Body of pancreas (tissue), 4 donors: ENCODE measurements at regions not wholly inside any gene's neighbourhood (a gene's known extent, or its start where the extent isn't known, plus 50 kb on each side); places are given as distances from the start of the nearest gene placed in this dataset.
"Not testable (repeated sequence)": the region's sequence is repeated elsewhere in the genome, so short reads cannot be mapped to it uniquely, and the experiment has no call there.

Experiments
- ATAC-seq: fragments of 150-250 bp; one replicate; pipeline ENCODE4 v1.9.1; 2016
- DNase-seq, 4 donors: peaks; one replicate each; pipeline ENCODE4 v3.0.0-alpha.2; 2019
- H3K27ac ChIP-seq, 4 donors: fragments of 200-600 bp; sonication (generic); 1 replicate in 3 of 4; 2 replicates in 1 of 4; pipeline versions ENCODE4 v1.5.1 to v1.6.1; 2016 to 2019; ENCODE audit warnings: mild to moderate bottlenecking in 1 of 4, mixed read lengths in 1 of 4, moderate library complexity in 1 of 4
- H3K27me3 ChIP-seq, 2 donors: fragments of 200-600 bp; sonication (generic); one replicate each; pipeline ENCODE4 v1.6.0; 2016; ENCODE audit warnings: mild to moderate bottlenecking in 1 of 2
- H3K36me3 ChIP-seq, 2 donors: fragments of 200-600 bp; sonication (generic); replicated peaks in 1 of 2; 2 replicates each; pipeline ENCODE4 v1.5.1; 2016; ENCODE audit warnings: low read depth in 2 of 2; ENCODE audit not compliant: insufficient read depth in 1 of 2
- H3K4me1 ChIP-seq: fragments of 200-600 bp; sonication (generic); one replicate; pipeline ENCODE4 v1.6.0; 2016
- H3K4me3 ChIP-seq, 2 donors: fragments of 200-600 bp; sonication (generic); 1 replicate in 1 of 2; 2 replicates in 1 of 2; pipeline ENCODE4 v1.5.1; 2016 to 2019
- H3K9me3 ChIP-seq, 3 donors: fragments of 200-600 bp; sonication (generic); 1 replicate in 2 of 3; 2 replicates in 1 of 3; pipeline ENCODE4 v1.5.1; 2016
- POLR2A ChIP-seq, 3 donors: fragments of 450-650 bp; IDR thresholded peaks; one replicate each; pipeline ENCODE4 v1.6.1; 2016; ENCODE audit warnings: antibody characterized with exemption in 3 of 3, mild to moderate bottlenecking in 2 of 3
- whole genome bisulfite sequencing, 2 donors: methylation state at CpG; one replicate each; pipeline ENCODE4 v1.1.5; 2017; 5-methylcytosine and 5-hydroxymethylcytosine counted together
- intact Hi-C: fragments of 100-400 bp; cut with DNase I; formaldehyde crosslinking; loops from one replicate; pipeline ENCODE4 v1.15.1; 2023
- TF ChIP-seq, protein P1 (sequence below), 7 experiments: fragments of 450-650 bp in 4 of 7; fragments of 200-600 bp in 3 of 7; sonication (generic) in 3 of 7; IDR thresholded peaks; one replicate each; pipeline ENCODE4 v1.5.1; 2016 to 2019; ENCODE audit warnings: antibody characterized with exemption in 7 of 7

DNA sequence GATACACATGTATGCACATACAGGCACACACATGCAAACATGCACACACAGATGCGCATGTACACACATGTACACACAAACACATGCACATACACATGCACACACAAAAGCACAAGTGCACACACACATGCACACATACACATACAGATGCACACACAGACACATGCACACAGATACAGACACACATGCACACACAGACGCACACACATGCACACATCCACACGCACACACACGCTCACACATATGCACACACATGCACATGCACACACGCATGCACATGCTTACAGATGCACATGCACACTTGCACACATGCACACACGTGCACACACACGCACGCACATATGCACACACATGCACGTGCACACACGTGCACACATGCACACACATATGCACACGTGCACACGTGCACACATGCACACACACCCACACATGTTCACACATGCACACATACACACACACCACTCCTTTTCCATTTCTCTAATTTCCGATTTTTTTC lies 283.8 kb upstream of the FRG2C start:
- intact Hi-C loops = no loop called here
- 87 to 88% methylated on average over 12 to 13 of the region's 13 CpGs for WGBS, 2 donors

DNA sequence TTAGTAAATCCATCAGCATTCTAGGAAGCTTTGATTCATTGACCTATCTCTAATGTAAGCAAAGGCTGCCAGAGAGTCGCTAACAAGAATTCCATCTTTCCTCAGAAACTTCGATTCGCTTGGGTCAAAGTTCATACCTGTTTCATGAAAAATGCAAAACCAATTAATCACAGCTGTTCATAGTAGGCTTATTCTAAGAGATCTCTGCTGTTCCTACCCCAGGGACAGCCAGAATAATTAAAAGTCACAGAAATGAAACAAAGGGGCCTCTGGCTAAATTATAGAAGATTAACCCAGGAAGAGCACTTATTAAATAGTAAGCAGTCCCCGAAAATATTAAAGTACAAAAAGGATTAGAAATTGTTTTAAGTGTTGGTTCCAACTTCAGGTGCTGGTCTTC lies 280.1 kb upstream of the FRG2C start:
- H3K36me3 ChIP-seq, H3K27me3 ChIP-seq, H3K4me1 ChIP-seq, H3K9me3 ChIP-seq, ATAC-seq, intact Hi-C loops, H3K4me3 ChIP-seq, DNase-seq, H3K27ac ChIP-seq: not testable (repeated sequence)
- WGBS, 2 donors = 33 to 52% methylated on average over 4 of the region's 4 CpGs

More for the DNA sequence above, 283.8 kb upstream of the FRG2C start:
- Histone ChIP-seq H3K4me1 (no peaks in the 10 kb centered on the region), H3K27me3 (no peaks in the 10 kb centered on the region), H3K4me3 (no peak overlapping the region), H3K36me3 (no peaks in the 10 kb centered on the region), H3K27ac (no peak overlapping the region), H3K9me3 (no peaks in the 10 kb centered on the region)
- TF ChIP-seq, protein P1, sequence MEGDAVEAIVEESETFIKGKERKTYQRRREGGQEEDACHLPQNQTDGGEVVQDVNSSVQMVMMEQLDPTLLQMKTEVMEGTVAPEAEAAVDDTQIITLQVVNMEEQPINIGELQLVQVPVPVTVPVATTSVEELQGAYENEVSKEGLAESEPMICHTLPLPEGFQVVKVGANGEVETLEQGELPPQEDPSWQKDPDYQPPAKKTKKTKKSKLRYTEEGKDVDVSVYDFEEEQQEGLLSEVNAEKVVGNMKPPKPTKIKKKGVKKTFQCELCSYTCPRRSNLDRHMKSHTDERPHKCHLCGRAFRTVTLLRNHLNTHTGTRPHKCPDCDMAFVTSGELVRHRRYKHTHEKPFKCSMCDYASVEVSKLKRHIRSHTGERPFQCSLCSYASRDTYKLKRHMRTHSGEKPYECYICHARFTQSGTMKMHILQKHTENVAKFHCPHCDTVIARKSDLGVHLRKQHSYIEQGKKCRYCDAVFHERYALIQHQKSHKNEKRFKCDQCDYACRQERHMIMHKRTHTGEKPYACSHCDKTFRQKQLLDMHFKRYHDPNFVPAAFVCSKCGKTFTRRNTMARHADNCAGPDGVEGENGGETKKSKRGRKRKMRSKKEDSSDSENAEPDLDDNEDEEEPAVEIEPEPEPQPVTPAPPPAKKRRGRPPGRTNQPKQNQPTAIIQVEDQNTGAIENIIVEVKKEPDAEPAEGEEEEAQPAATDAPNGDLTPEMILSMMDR (IDR thresholded peaks at IDR 0.05) = no peak
- no peak for TF ChIP-seq POLR2A (IDR thresholded peaks at IDR 0.05)
- ATAC-seq (no peak), DNase-seq (no peak)

DNA sequence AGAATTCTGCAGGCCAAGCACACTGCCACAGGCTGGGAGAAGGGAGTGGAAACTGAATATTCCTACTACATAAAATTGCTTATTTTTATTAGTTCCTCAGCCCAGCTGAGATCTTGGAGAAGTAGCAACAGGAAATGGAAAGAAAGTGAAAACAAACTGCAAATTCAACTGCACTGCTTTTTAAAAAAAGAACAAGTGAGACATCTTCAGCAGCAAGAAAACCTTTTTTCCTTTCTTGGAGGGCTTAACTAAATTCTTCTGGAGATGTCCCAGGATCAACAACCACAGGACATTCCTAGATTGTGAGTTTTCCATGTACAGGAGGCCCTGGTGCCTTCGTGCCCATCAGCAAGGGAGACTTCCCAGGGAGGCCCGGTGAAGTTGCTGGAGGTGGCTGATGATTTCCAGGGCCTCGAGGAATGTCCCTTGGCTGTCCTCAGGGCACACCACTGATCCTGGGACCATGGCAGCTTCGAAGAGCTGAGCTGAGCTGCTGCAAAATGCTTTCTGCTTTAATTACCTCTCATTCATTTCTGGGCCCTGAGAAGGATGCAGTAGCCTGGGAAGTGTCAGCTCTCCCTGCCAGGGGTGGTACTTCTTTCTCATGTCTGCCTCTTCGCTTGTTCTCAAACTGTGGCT lies 275.5 kb upstream of the FRG2C start:
- DNase-seq, H3K4me1 ChIP-seq, H3K4me3 ChIP-seq, H3K27me3 ChIP-seq, H3K9me3 ChIP-seq, ATAC-seq, H3K27ac ChIP-seq, H3K36me3 ChIP-seq, intact Hi-C loops: not testable (repeated sequence)
- 44 to 63% methylated on average over 5 of the region's 5 CpGs for WGBS, 2 donors

DNA sequence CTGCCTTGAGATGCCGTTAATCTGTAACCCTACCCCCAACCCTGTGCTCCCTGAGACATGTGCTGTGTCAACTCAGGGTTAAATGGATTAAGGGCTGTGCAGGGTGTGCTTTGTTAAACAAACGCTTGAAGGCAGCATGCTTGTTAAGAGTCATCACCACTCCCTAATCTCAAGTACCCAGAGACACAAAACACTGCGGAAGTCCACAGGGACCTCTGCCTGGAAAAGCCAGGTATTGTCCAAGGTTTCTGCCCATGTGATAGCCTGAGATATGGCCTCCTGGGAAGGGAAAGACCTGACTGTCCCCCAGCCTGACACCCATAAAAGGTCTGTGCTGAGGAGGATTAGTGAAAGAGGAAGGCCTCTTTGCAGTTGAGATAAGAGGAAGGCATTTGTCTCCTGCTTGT lies 270.8 kb upstream of the FRG2C start:
- H3K9me3 ChIP-seq, intact Hi-C loops, H3K27ac ChIP-seq, H3K4me3 ChIP-seq, H3K36me3 ChIP-seq, ATAC-seq, DNase-seq, H3K27me3 ChIP-seq: not testable (repeated sequence)
- whole genome bisulfite sequencing, 2 donors = 47 to 54% methylated on average over 2 to 3 of the region's 3 CpGs
- H3K4me1 ChIP-seq = peaks cover 18% of the 10 kb centered on the region

DNA sequence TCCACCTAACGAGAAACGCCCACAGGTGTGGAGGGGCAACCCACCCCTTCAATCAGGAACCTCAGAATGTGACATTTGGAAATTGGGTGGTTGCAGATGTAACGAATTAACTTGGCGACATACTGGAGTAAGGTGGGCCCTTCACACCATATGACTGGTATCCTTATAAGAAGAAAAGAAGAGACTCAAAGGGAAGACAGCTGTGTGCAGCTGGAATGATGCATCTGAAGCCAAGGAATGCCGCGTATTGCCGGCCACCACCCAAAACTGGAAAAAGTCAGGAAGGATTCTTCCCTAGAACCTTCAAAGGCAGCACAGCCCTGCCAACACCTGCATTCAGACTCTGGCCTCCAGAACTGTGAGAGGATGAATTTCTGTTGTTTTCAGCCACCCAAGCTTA lies 270.0 kb upstream of the FRG2C start:
- H3K36me3 ChIP-seq, intact Hi-C loops, ATAC-seq, H3K9me3 ChIP-seq, DNase-seq, H3K4me3 ChIP-seq, H3K27me3 ChIP-seq: not testable (repeated sequence)
- H3K4me1 ChIP-seq = peaks cover 18% of the 10 kb centered on the region
- peak overlapping the region in 1 of 4 donors; percentile 55 for H3K27ac ChIP-seq
- 85 to 86% methylated on average over 7 of the region's 7 CpGs for WGBS, 2 donors

DNA sequence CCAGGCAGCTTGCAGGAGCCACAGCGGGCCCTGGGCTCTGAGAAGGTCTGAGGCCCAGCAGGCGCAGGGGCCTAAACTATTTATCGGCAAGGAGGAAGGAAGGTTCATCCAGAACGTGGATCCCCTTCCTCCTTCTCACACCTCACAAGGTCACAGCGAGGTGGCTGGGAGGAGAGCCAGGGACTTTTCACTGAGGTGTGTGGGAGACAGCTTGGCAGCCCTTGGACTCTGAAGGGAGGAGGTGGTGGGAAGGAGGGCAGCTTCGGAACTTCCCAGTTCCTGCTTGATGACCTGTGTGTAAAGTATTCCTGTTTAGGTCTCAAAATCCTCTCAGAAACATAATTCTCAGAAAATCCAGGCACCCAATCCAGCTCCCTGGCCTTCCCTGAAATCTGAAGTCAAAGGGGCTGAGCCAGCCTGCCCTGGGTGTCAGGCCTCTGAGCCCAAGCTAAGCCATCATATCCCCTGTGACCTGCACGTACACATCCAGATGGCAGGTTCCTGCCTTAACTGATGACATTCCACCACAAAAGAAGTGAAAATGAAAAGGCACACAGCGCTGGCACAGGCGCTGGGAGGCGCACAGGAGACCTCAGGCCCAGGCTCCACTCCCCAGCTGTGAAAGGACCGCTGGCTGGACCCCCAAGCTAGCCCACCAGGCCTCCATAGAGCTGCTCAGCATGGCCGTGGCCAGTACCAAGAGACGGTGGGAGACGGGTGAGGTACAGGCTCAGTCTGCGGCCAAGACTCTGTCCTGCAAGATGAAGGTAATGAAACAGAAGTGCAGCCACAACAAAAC lies 269.4 kb upstream of the FRG2C start:
- H3K9me3 ChIP-seq, H3K27me3 ChIP-seq, intact Hi-C loops, H3K36me3 ChIP-seq, H3K4me3 ChIP-seq: not testable (repeated sequence)
- Histone ChIP-seq H3K27ac (peak overlapping the region in 3 of 4 donors; percentile 26 to 55 (median 53)), H3K4me1 (peaks cover 18% of the 10 kb centered on the region)
- ATAC-seq = peak; percentile 59
- DNase-seq = peak; percentile 47 to 70 (median 60)
- WGBS, 2 donors = 56 to 61% methylated on average over 10 to 15 of the region's 15 CpGs

DNA sequence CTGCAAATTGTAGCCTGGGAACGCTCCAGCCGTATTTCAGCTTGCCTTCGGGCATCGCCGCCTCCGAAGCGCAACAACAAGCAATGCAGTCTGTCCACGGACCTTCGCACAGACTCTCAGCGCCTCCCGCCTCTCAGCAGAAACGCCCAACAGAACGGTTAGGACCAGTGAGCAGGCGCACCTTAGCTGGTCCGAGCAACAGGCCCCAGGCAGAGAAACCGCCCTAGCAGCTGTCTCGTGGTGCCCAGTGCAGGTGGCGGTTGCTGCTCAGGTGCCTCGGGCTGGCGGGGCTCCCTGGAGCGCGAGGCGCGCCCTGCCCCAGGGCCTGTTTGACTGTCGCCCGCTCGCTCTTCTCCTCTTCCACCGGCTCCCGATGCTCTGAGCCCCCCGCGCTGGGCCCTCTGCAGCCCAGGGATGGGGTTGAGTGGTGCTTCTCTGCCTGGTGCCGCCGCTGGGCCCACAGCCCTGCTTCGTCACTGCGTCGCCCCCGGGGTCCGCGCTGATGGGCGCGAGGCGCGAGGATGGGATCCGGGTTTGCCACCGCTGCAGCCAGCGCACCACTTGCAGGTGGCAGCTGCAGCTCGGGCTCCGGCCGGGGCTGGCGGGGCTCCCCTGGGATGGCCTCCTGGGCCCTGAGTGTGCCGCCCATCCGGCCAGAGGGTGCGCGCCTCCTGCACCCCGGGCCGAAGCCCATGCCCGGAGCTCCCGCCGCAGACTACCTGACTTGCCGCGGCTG lies 268.4 kb upstream of the FRG2C start:
- no peaks in the 10 kb centered on the region for H3K9me3 ChIP-seq
- 60 to 80% methylated on average over 35 to 55 of the region's 61 CpGs for WGBS, 2 donors
- ATAC-seq = no peak
- H3K4me1 ChIP-seq = peaks cover 18% of the 10 kb centered on the region
- no peaks in the 10 kb centered on the region for H3K27me3 ChIP-seq
- TF ChIP-seq, protein P1 (IDR thresholded peaks at IDR 0.05) = no peak
- no peak for TF ChIP-seq POLR2A (IDR thresholded peaks at IDR 0.05)
- H3K36me3 ChIP-seq = no peaks in the 10 kb centered on the region
- DNase-seq = peak in 1 of 4 donors; percentile 8
- intact Hi-C loops = no loop called here
- H3K4me3 ChIP-seq = no peak overlapping the region
- H3K27ac ChIP-seq = peak overlapping the region in 1 of 4 donors; percentile 53
